WTC11 (cell line): ENCODE measurements at regions not wholly inside any gene's neighbourhood (a gene's known extent, or its start where the extent isn't known, plus 50 kb on each side); places are given as distances from the start of the nearest gene placed in this dataset.

Source experiments
- ATAC-seq: fragments of 200-7000 bp; cut with Tn5 transposase; 2 replicates; pipeline ENCODE4 v1.10.0; 2021; ENCODE audit warnings: mild to moderate bottlenecking, moderate library complexity
- CTCF ChIA-PET: fragments of 300-600 bp; sonication (Branson Sonifier 250); formaldehyde crosslinking; loops from one replicate; lab custom pipeline; 2021; ENCODE audit warnings: antibody characterized with exemption; lab: Charles Lee
- POLR2A ChIA-PET: fragments of 350-600 bp; sonication (Branson Sonifier 250); formaldehyde crosslinking; loops from one replicate; lab custom pipeline; 2021; ENCODE audit warnings: antibody characterized with exemption; lab: Charles Lee
- DNase-seq: peaks from one replicate; pipeline ENCODE4 v3.0.0; 2021; ENCODE audit warnings: low spot score
- H3K27ac Mint-ChIP-seq: 2 replicates; pipeline ENCODE4 v1.8.0; 2021; ENCODE audit warnings: mixed read lengths
- H3K27me3 Mint-ChIP-seq: 2 replicates; pipeline ENCODE4 v1.8.0; 2021; ENCODE audit warnings: low read depth, mild to moderate bottlenecking, moderate library complexity, mixed read lengths
- H3K36me3 Mint-ChIP-seq: 2 replicates; pipeline ENCODE4 v1.8.0; 2021; ENCODE audit warnings: mixed read lengths
- H3K4me1 Mint-ChIP-seq: 2 replicates; pipeline ENCODE4 v1.8.0; 2022; ENCODE audit warnings: mixed read lengths
- H3K4me3 Mint-ChIP-seq: 2 replicates; pipeline ENCODE4 v1.8.0; 2021; ENCODE audit warnings: mild to moderate bottlenecking, moderate library complexity, mixed read lengths
- H3K9me3 Mint-ChIP-seq: 2 replicates; pipeline ENCODE4 v1.8.0; 2021; ENCODE audit warnings: mixed read lengths
- ELF4 ChIP-seq: sonication (generic); formaldehyde crosslinking; IDR thresholded peaks from 2 replicates; pipeline ENCODE4 v1.8.1; 2022; ENCODE audit warnings: low read depth, mild to moderate bottlenecking, moderate library complexity, missing genetic modification reagents
- EMX1 ChIP-seq: fragments of 250-450 bp; sonication (Bioruptor Pico); IDR thresholded peaks from 2 replicates; pipeline ENCODE4 v1.8.0; 2021; ENCODE audit warnings: mild to moderate bottlenecking
- ESRRA ChIP-seq: sonication (generic); formaldehyde crosslinking; IDR thresholded peaks from 2 replicates; pipeline ENCODE4 v1.8.1; 2022; ENCODE audit warnings: mild to moderate bottlenecking, missing genetic modification reagents, borderline replicate concordance
- FOXJ3 ChIP-seq: sonication (generic); formaldehyde crosslinking; IDR thresholded peaks from 2 replicates; pipeline ENCODE4 v1.9.0; 2021; ENCODE audit warnings: missing genetic modification reagents, mild to moderate bottlenecking, borderline replicate concordance
- FOXP1 ChIP-seq: sonication (generic); formaldehyde crosslinking; IDR thresholded peaks from 2 replicates; pipeline ENCODE4 v1.8.0; 2022; ENCODE audit warnings: missing genetic modification reagents, mild to moderate bottlenecking, moderate library complexity, borderline replicate concordance
- GABPB1 ChIP-seq: sonication (generic); formaldehyde crosslinking; IDR thresholded peaks from 2 replicates; pipeline ENCODE4 v1.8.1; 2023; ENCODE audit warnings: mild to moderate bottlenecking, missing genetic modification reagents
- JAZF1 ChIP-seq: fragments of 250-450 bp; sonication (Bioruptor Pico); IDR thresholded peaks from 2 replicates; pipeline ENCODE4 v1.9.0; 2021; ENCODE audit warnings: moderate library complexity, mild to moderate bottlenecking, inconsistent platforms
- MYBL2 ChIP-seq: sonication (generic); formaldehyde crosslinking; IDR thresholded peaks from 2 replicates; pipeline ENCODE4 v1.8.1; 2023; ENCODE audit warnings: mild to moderate bottlenecking, moderate library complexity, missing genetic modification reagents
- NR2C2 ChIP-seq: sonication (generic); formaldehyde crosslinking; IDR thresholded peaks from 2 replicates; pipeline ENCODE4 v1.8.0; 2022; ENCODE audit warnings: mild to moderate bottlenecking, missing genetic modification reagents
- SMAD3 ChIP-seq: sonication (generic); formaldehyde crosslinking; IDR thresholded peaks from 2 replicates; pipeline ENCODE4 v1.8.0; 2022; ENCODE audit warnings: missing genetic modification reagents, mild to moderate bottlenecking, borderline replicate concordance
- SP1 ChIP-seq: sonication (generic); formaldehyde crosslinking; conservative IDR thresholded peaks from 2 replicates; pipeline ENCODE4 v1.8.1; 2022; ENCODE audit warnings: missing genetic modification reagents
- ZBTB21 ChIP-seq: sonication (generic); formaldehyde crosslinking; IDR thresholded peaks from 2 replicates; pipeline ENCODE4 v1.8.1; 2023; ENCODE audit warnings: mild to moderate bottlenecking, missing genetic modification reagents, borderline replicate concordance
- ZNF121 ChIP-seq: sonication (generic); formaldehyde crosslinking; IDR thresholded peaks from 2 replicates; pipeline ENCODE4 v1.8.0; 2023; ENCODE audit warnings: missing genetic modification reagents
- ZNF138 ChIP-seq: sonication (generic); formaldehyde crosslinking; conservative IDR thresholded peaks from 2 replicates; pipeline ENCODE4 v1.8.1; 2022; ENCODE audit warnings: mild to moderate bottlenecking, moderate library complexity, missing genetic modification reagents
- ZNF219 ChIP-seq: sonication (generic); formaldehyde crosslinking; IDR thresholded peaks from 2 replicates; pipeline ENCODE4 v1.8.0; 2023; ENCODE audit warnings: missing genetic modification reagents, mild to moderate bottlenecking, borderline replicate concordance
- ZNF232 ChIP-seq: sonication (generic); formaldehyde crosslinking; IDR thresholded peaks from 2 replicates; pipeline ENCODE4 v1.8.0; 2022; ENCODE audit warnings: mild to moderate bottlenecking, missing genetic modification reagents
- ZNF671 ChIP-seq: fragments of 250-450 bp; sonication (Bioruptor Pico); IDR thresholded peaks from 2 replicates; pipeline ENCODE4 v1.8.0; 2021; ENCODE audit warnings: mild to moderate bottlenecking
- TF ChIP-seq, protein P1 (sequence below): sonication (generic); formaldehyde crosslinking; IDR thresholded peaks from 2 replicates; pipeline ENCODE4 v1.8.1; 2022; ENCODE audit warnings: low read depth, mild to moderate bottlenecking, moderate library complexity, missing genetic modification reagents, borderline replicate concordance
- TF ChIP-seq, protein P2 (sequence below): sonication (generic); formaldehyde crosslinking; IDR thresholded peaks from 2 replicates; pipeline ENCODE4 v1.8.1; 2022; ENCODE audit warnings: low read depth, missing genetic modification reagents, borderline replicate concordance
- TF ChIP-seq, protein P3 (sequence below): fragments of 250-450 bp; sonication (Bioruptor Pico); IDR thresholded peaks from 2 replicates; pipeline ENCODE4 v1.9.0; 2021; ENCODE audit warnings: mild to moderate bottlenecking
- TF ChIP-seq, protein P4 (sequence below): sonication (generic); formaldehyde crosslinking; IDR thresholded peaks from 2 replicates; pipeline ENCODE4 v1.8.0; 2022; ENCODE audit warnings: missing genetic modification reagents
- TF ChIP-seq, protein P5 (sequence below): sonication (generic); formaldehyde crosslinking; IDR thresholded peaks from 2 replicates; pipeline ENCODE4 v1.8.0; 2022; ENCODE audit warnings: mild to moderate bottlenecking, missing genetic modification reagents

DNA sequence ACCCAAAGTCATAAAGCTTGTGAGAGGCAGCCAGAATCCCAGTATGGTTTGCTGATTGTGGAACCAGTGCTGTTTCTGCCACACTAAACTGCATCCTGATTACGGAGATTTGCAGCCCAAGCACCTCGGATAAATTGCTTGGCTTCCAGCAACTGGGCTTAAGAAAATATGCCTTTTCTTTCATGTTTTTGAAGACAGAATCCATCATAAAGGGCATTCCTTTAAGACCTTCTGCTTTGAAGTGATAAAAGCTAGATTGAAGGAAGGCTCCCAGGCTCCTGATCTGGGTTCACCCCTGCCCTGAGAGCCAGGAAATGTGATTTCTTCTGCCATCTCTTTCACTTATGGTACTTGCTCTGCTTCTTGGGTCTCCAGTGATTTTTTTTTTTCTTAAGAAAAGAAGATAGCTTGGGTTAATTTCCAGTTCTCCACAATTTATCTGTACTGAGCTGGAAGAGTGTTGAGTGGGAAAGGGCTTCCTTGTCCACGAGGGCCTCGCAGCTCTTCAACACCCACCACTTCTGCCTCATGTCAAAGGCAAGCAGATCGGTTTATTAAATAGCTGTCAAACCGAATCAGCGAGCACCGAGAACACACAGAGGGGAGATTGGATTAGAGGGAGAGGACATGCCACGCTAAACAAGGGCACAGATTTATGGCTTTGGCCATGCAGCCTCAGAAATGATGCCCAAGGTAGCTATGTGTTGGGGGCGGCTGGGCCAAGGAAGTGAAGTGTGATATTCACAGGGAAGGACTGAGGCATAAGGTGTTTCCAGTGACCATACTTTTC lies 94.9 kb upstream of the TBX20 start:
- ChIA-PET CTCF (interaction anchor here (1.3 kb wide), 1 partner anchor 76 kb away, joined by 4 read pairs; no protein-coding TSS in a partner anchor), POLR2A (no interaction called here)
- H3K4me3 Mint-ChIP-seq = no peak overlapping the region
- H3K27me3 Mint-ChIP-seq = no peaks in the 10 kb centered on the region
- ATAC-seq (no peak), DNase-seq (no peak)
- H3K36me3 Mint-ChIP-seq = no peaks in the 10 kb centered on the region
- no peaks in the 10 kb centered on the region for H3K9me3 Mint-ChIP-seq
- TF ChIP-seq GABPB1 (CRISPR knock-in tag) (no peak), ZNF121 (CRISPR knock-in tag) (no peak), ZNF671 (no peak), EMX1 (CRISPR knock-in tag) (no peak), ZNF219 (no peak)
- TF ChIP-seq, protein P1, sequence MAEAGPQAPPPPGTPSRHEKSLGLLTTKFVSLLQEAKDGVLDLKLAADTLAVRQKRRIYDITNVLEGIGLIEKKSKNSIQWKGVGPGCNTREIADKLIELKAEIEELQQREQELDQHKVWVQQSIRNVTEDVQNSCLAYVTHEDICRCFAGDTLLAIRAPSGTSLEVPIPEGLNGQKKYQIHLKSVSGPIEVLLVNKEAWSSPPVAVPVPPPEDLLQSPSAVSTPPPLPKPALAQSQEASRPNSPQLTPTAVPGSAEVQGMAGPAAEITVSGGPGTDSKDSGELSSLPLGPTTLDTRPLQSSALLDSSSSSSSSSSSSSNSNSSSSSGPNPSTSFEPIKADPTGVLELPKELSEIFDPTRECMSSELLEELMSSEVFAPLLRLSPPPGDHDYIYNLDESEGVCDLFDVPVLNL (CRISPR knock-in tag) = no peak
- TF ChIP-seq, protein P2, sequence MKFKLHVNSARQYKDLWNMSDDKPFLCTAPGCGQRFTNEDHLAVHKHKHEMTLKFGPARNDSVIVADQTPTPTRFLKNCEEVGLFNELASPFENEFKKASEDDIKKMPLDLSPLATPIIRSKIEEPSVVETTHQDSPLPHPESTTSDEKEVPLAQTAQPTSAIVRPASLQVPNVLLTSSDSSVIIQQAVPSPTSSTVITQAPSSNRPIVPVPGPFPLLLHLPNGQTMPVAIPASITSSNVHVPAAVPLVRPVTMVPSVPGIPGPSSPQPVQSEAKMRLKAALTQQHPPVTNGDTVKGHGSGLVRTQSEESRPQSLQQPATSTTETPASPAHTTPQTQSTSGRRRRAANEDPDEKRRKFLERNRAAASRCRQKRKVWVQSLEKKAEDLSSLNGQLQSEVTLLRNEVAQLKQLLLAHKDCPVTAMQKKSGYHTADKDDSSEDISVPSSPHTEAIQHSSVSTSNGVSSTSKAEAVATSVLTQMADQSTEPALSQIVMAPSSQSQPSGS = no peak
- 0 out of 2 replicates have a peak, but pooled peaks cover 4% of the 10 kb centered on the region for H3K4me1 Mint-ChIP-seq
- no peak overlapping the region for H3K27ac Mint-ChIP-seq

DNA sequence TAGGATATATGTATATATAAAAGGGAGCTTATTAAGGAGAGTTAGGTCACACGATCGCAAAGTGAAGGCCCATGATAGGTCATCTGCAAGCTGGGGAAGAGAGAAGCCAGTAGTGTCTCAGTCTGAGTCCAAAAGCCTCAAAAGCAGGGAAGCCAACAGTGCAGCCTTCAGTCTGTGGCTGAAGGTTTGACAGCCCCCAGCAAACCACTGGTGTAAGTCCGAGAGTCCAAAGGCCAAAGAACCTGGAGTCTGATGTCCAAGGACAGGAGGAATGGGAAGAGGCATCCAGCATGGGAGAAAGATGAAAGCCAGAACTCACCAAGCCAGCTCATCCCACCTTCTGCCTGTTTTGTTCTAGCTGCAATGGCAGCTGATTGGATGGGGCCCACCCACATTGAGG lies 88.9 kb upstream of the TBX20 start:
- ChIA-PET POLR2A (no interaction called here), CTCF (no interaction called here)
- H3K4me3 Mint-ChIP-seq = no peak overlapping the region
- TF ChIP-seq FOXJ3 (no peak), SMAD3 (CRISPR knock-in tag) (no peak), ELF4 (no peak), ESRRA (no peak), ZNF138 (CRISPR knock-in tag) (no peak), NR2C2 (CRISPR knock-in tag) (no peak), FOXP1 (CRISPR knock-in tag) (no peak), ZBTB21 (CRISPR knock-in tag) (no peak), JAZF1 (no peak), ZNF232 (CRISPR knock-in tag) (no peak), MYBL2 (no peak), ZNF219 (no peak), SP1 (CRISPR knock-in tag) (no peak)
- TF ChIP-seq, protein P3, sequence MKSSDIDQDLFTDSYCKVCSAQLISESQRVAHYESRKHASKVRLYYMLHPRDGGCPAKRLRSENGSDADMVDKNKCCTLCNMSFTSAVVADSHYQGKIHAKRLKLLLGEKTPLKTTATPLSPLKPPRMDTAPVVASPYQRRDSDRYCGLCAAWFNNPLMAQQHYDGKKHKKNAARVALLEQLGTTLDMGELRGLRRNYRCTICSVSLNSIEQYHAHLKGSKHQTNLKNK = no peak
- TF ChIP-seq, protein P4, sequence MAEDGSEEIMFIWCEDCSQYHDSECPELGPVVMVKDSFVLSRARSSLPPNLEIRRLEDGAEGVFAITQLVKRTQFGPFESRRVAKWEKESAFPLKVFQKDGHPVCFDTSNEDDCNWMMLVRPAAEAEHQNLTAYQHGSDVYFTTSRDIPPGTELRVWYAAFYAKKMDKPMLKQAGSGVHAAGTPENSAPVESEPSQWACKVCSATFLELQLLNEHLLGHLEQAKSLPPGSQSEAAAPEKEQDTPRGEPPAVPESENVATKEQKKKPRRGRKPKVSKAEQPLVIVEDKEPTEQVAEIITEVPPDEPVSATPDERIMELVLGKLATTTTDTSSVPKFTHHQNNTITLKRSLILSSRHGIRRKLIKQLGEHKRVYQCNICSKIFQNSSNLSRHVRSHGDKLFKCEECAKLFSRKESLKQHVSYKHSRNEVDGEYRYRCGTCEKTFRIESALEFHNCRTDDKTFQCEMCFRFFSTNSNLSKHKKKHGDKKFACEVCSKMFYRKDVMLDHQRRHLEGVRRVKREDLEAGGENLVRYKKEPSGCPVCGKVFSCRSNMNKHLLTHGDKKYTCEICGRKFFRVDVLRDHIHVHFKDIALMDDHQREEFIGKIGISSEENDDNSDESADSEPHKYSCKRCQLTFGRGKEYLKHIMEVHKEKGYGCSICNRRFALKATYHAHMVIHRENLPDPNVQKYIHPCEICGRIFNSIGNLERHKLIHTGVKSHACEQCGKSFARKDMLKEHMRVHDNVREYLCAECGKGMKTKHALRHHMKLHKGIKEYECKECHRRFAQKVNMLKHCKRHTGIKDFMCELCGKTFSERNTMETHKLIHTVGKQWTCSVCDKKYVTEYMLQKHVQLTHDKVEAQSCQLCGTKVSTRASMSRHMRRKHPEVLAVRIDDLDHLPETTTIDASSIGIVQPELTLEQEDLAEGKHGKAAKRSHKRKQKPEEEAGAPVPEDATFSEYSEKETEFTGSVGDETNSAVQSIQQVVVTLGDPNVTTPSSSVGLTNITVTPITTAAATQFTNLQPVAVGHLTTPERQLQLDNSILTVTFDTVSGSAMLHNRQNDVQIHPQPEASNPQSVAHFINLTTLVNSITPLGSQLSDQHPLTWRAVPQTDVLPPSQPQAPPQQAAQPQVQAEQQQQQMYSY (CRISPR knock-in tag) = no peak
- TF ChIP-seq, protein P5, sequence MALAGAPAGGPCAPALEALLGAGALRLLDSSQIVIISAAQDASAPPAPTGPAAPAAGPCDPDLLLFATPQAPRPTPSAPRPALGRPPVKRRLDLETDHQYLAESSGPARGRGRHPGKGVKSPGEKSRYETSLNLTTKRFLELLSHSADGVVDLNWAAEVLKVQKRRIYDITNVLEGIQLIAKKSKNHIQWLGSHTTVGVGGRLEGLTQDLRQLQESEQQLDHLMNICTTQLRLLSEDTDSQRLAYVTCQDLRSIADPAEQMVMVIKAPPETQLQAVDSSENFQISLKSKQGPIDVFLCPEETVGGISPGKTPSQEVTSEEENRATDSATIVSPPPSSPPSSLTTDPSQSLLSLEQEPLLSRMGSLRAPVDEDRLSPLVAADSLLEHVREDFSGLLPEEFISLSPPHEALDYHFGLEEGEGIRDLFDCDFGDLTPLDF = no peak
- TF ChIP-seq, protein P1 (CRISPR knock-in tag) = no peak
- no peaks in the 10 kb centered on the region for H3K36me3 Mint-ChIP-seq
- peaks cover 9% of the 10 kb centered on the region for H3K4me1 Mint-ChIP-seq
- H3K27me3 Mint-ChIP-seq = no peaks in the 10 kb centered on the region; the same call in 1 of the 2 replicates
- ATAC-seq (no peak), DNase-seq (no peak)
- H3K27ac Mint-ChIP-seq = no peak overlapping the region
- H3K9me3 Mint-ChIP-seq = peaks cover 8% of the 10 kb centered on the region
